Left hindlimb (tissue), 1 donor: ENCODE measurements at regions not wholly inside any gene's neighbourhood (a gene's known extent, or its start where the extent isn't known, plus 50 kb on each side); places are given as distances from the start of the nearest gene placed in this dataset.

Experiments used
- DNase-seq: peaks from one replicate; pipeline ENCODE4 v3.0.0-alpha.2; 2018

DNA sequence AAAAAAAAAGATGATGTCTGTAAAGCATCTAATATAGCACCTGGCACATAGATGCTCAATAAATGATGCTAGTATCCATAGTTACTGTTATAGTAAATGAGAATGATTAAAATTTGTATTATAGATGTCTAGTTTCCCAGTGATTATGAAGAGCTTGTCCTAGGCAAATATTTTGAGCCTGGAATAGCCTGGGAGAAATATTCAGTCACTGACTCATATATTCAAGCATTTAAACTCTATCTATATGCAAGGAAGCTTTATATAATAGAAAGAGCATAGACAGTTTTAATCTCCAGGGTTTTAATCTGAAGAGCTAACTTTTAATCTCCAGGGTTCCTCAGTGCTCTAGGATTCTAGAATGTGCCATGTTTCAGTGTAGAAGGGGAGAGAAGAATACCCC, 91.5 kb upstream of the VASH1 start:
- DNase-seq, result no peak

GRCh38 chr14:76672123-76672522, 89.1 kb upstream of the VASH1 start:
- DNase-seq, result no peak

DNA sequence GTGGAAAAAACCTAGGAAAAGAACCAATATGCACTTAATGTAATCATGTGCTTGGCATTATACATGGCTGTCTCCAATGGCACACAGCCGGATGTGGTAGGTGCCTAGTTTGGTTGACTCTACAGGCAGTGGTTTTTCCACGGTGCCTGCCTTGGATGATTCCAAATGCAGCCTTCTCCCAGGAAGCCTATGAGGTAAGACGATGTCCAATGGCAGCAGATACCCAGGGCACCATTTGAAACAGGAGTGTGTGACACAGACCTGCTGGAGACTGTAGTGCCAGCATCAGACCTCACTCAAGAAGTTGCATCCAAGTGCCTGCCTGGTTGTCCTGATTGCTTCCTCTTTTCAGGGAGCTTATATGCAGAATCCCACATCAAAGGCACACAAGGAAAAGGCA, 88.0 kb upstream of the VASH1 start:
- no peak for DNase-seq

GRCh38 chr14:76675046-76675445, 86.2 kb upstream of the VASH1 start:
- DNase-seq, result no peak

DNA sequence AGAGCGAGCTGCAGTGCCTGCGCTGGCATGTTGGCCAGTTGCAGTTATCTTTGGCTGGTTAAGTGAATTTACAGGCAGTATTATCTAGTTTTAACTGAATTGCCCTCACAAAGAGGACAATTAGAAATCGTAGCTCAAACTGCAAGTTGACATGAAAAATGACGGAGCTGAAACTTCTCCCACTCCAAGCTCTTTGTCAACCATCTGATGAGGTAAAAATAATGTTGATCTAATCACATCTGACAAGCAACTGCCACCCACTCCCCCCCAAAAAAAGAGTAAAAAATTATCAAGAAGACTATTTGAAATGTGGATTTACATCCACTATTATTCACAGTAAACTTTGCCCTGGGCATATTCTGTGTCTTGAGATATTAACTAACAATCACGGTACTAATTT, 84.7 kb upstream of the VASH1 start:
- DNase-seq, result no peak

DNA sequence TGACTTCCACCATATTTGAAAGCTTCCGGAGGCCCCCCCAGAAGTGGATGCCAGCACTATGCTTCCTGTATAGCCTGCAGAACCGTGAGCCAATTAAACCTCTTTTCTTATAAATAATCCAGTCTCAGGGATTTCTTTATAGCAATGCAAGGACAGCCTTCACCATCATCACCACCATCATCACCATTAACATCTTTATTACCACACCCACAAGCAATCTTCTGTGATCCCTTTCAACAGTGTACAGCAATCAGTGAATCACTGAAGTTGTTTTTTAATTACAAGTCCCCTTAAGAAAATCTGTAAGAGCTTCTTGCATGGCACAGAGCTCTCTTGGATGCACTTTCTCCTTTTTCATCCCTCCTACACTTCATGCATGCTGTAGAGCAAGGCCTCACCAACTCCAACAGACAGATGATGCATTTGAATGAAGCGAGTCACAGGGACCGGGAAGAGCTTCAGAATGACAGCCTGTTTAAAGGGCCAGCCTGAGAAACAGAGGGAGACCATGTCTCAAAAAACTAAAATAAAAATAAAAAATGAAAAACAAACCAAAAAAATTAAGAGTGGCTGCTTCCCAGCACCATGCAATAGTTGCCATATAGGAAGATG, 83.6 kb upstream of the VASH1 start:
- DNase-seq, result no peak

- DNase-seq, result no peak
These were observed 82.9 kb upstream of the VASH1 start for GRCh38 chr14:76678244-76678800.

- DNase-seq, result no peak
These were observed 78.9 kb upstream of the VASH1 start for GRCh38 chr14:76682367-76682766.

DNA sequence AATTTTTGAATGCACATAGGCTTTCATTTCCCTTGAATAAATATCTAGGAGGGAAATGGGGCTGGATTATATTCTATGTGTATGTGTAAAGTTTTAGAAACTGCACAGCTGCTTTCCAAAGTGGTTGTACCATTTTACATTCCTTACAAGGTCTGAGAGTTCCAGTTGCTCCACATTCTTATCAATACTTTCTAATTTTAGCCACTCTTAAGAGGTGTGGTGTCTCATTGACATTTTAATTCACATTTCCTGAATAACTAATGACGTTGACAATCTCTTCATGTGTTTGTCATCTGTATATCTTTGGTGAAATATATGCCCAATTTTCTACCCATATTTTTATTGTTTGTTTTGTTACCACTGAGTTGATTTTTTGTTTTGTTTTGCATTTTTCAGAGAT, 74.6 kb upstream of the VASH1 start:
- no peak for DNase-seq

GRCh38 chr14:76687611-76688382, 73.5 kb upstream of the VASH1 start:
- no peak for DNase-seq

DNA sequence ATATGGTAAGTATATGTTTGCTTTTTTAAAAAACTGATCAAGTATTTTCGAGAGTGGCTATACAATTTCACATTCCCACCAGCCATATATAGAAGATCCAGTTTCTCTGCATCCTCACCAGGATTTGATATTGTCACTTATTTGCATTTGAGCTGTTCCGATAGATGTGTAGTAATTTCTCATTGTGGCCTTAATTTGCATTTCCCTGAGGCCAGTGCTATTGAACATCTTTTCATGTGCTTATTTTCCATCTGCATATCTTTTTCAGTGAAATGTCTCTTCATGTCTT, 72.9 kb upstream of the VASH1 start:
- no peak for DNase-seq

- DNase-seq, result no peak
These were observed 70.7 kb upstream of the VASH1 start for GRCh38 chr14:76690502-76691105.

DNA sequence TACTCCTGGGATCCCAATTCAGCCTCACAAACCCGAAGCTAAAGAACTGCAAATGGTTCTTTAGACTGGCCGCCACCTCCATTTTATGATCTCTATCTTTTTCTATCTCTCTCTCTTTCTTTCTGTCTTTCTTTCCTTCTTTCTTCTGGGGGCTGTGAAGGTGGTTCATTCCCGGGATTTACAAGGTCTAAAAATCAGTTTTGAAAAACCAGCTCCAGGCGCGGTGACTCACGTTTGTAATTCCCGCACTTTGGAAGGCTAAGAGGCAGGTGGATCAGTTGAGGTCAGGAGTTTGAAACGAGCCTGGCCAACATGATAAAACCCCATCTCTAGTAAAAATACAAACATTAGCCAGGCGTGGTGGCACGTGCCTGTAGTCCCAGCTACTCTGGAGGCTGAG, 67.2 kb upstream of the VASH1 start:
- DNase-seq, result no peak

GRCh38 chr14:76695263-76695920, 65.9 kb upstream of the VASH1 start:
- no peak for DNase-seq

DNA sequence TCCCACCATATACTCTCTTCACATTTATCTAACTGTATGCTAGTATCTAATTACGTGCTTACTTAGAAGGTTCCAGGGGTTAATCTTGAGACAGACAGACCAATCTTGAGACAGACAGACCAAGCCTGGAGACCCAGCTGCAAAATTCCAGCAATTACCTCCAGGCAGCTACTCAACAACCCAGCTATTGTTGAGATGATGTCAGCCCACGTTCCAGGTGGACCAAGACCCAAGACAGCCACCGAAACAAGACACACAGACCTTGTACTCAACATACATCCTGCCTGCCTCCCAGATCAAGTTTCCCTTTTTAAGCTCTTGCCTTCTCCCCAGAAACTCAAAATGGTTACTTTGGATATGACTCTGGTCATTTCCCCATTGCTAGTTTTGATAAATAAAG, 64.9 kb upstream of the VASH1 start:
- DNase-seq, result no peak

DNA sequence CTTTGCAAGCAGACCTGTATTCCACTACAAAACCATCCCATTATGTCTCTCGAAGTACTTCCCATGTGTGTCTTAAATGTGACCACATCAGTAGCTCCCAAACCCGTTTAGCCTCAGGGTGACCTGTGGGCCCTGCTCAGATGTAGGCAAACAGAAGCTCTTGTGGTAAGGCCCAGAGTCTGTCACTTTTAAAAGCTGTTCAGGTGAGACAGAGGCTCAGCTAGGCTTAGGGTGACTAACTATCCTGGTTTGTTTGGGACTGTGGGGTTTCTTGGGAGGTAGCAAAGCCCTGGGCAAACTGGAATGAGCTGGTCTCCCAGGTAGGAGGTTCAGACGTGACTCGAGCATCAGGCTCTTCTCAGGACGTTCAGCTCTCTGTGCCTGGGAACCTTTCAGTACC, 64.5 kb upstream of the VASH1 start:
- DNase-seq, result no peak

DNA sequence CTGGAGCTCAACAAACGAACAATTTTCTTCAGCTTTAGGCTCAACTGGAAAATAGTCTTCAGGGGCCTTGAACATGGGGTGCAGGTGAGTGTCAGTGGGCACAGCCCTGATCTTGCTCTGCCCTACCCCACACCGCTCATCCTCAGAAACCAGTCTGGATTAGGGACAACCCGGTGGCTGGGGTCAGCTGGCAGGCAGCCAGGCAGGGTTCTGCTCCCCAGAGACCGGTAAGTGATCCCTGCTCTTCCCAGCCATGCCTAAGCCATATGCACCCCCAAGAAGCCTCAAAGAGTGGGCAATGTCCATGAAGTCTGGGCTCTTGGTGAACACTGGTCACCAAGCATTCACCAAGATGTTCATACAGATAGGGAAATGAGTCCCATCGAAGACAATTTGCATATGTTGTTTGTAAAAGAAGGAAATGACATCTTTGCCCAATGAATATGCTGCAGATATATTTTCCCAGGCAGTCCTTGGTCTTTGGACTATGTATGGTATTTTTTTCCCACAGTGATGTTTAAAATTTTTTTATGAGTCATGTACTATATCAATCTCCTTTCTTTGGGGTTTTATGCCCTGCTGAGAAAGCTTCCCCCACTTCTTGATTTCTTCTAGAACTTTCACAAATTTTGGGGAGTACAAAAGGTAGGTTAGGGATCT, 63.9 kb upstream of the VASH1 start:
- DNase-seq, result no peak

GRCh38 chr14:76698191-76698590, 63.1 kb upstream of the VASH1 start:
- DNase-seq, result no peak

DNA sequence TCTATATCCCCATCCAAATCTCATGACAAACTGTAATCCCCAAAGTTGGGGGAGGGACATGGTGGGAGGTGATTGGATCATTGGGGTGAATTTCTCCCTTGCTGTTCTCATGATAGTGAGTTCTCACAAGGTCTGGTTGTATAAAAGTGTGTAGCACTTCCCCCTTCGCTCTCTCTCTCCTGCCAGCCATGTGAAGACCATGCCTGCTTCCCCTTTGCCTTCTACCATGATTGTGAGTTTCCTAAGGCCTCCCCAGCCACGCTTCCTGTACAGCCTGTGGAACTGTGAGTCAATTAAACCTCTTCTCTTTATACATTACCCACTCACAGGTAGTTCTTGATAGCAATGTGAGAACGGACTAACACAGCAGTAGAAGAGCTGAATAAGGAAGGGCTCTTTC, 62.6 kb upstream of the VASH1 start:
- no peak for DNase-seq

- DNase-seq, result no peak
These were observed 61.9 kb upstream of the VASH1 start for GRCh38 chr14:76699209-76699938.

DNA sequence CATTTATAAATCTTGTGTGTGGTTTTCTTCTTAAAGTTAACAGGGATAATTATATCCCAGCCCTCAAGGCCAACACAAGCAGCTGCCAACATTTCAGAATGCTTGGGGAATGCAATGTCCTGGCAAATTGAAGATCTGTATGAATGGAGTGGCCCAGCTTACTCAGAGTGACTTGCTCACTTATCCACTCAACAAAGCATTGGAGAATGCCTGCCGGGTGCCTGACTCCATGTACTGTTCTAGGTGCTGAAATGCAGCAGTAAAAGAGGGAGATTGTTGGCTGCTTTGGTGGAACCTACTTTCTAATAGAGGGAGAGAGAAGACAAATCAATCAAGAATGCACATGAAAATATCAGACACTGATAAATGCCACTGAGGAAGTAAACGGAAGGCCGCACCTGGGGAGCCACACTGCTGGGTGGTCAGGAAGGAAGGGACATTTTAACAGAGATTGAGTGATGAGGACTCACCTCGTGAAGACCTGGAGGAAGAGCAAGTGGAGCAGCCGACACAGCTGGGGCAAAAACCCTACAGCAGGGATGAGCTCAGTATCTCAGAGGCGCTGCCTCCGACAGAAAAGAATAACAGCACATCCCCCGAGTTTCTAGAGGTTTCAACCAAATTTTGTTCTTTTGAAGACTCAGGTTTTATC, 61.2 kb upstream of the VASH1 start:
- no peak for DNase-seq

DNA sequence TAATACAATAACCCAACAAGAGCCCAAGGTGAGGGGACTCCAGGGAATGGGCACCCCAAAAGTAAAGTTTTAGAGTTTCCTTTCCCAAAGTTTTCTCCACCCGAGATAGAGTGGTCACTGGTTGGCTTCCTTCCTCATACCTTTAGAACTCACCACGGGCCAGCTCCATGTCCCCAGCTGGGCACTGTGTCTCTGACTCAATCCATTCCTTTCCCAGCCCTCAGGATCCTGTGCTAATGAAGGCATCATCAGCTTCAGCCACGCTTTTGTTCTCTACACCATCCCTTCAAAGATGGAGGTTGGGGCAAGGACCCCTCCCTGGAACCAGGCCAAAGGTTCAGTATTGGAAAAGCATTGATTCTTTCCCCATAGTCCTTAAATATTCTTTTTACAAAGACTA, 59.8 kb upstream of the VASH1 start:
- no peak for DNase-seq
